GM12873 (cell line): ENCODE measurements at regions not wholly inside any gene's neighbourhood (a gene's known extent, or its start where the extent isn't known, plus 50 kb on each side); places are given as distances from the start of the nearest gene placed in this dataset.

Source experiments
- CTCF ChIP-seq: IDR thresholded peaks from 2 replicates; pipeline ENCODE4 v1.5.1; 2012; ENCODE audit warnings: low read depth, mild to moderate bottlenecking, moderate library complexity, low read length, control low read depth; ENCODE audit not compliant: insufficient read depth; ENCODE audit errors: missing control alignments

- TF ChIP-seq CTCF, result no peak
These were observed 443.3 kb upstream of the ATP11B start for GRCh38 chr3:182349951-182350517.

DNA sequence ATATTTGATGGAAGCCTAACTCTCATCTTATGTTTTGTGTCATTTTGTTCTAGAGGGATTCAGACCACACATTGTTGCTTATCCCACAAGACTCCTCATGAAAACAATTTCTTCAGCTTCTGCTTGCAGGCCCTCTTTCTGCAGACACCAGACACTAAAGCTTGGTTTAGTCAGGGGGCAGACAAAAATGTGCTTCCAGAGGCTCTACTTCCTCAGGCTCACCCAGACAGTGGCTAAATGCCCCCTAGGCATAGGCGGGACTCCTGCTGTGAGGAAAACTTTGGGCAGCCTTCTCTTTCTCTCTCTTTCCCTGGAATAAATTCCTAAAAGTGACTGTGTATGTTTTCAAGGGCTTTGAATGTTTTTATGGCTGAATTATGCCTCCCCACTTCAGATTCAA, 435.4 kb upstream of the ATP11B start:
- no peak for TF ChIP-seq CTCF

- no peak for TF ChIP-seq CTCF
These were observed 429.0 kb upstream of the ATP11B start for GRCh38 chr3:182364323-182364722.

GRCh38 chr3:182364723-182365650, 428.3 kb upstream of the ATP11B start:
- no peak for TF ChIP-seq CTCF

GRCh38 chr3:182366746-182367145, 426.6 kb upstream of the ATP11B start:
- TF ChIP-seq CTCF, result no peak

DNA sequence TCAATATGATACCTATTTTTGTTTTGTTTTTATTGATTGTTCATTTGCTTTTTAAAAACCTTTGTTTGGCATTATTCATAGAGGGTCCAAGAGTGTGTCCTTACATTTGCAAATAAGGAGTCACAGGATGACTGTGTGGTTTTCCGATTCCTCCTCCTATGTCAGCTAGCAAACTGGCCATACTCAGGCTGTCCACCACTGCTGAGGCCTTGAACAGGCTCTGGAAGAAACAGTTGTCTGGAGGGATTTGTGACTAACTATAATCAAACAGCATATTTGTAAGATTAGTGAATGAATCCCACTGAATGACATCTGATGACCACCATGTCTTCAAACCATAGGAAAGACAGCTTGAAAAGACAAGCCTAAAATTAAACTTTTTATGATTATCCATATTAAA, 423.4 kb upstream of the ATP11B start:
- no peak for TF ChIP-seq CTCF

DNA sequence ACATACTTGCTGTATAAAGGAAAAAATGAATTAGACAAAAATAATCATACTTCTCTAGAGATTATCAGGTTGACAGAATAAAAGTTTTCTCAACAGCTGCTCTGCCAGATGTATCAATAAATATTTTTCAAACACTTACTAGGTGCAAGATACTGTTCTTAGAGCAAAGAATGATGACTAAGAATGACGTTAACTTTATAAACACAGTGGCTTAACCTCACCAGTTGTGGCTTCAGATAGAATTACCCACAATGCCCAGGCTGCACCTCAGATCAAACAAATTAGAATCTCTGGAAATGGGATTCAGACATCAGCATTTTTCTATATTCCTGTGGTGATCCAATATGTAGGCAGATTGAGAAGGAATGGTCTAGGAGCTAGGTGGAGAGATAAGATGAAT, 422.4 kb upstream of the ATP11B start:
- TF ChIP-seq CTCF, result no peak
